Hepatocyte (in vitro differentiated cells): ENCODE measurements at regions not wholly inside any gene's neighbourhood (a gene's known extent, or its start where the extent isn't known, plus 50 kb on each side); places are given as distances from the start of the nearest gene placed in this dataset.

ENCODE experiments used
- EZH2phosphoT487 ChIP-seq: fragments of 200-600 bp; sonication (generic); IDR thresholded peaks from one replicate; pipeline ENCODE4 v1.6.1; 2018; ENCODE audit warnings: antibody characterized with exemption, mild to moderate bottlenecking, low read depth, moderate library complexity; ENCODE audit not compliant: unreplicated experiment, severe bottlenecking
- TF ChIP-seq, protein P1 (sequence below): fragments of 200-600 bp; sonication (generic); IDR thresholded peaks from 2 replicates; pipeline ENCODE4 v1.5.1; 2016; ENCODE audit warnings: antibody characterized with exemption, mild to moderate bottlenecking; ENCODE audit not compliant: poor library complexity

DNA sequence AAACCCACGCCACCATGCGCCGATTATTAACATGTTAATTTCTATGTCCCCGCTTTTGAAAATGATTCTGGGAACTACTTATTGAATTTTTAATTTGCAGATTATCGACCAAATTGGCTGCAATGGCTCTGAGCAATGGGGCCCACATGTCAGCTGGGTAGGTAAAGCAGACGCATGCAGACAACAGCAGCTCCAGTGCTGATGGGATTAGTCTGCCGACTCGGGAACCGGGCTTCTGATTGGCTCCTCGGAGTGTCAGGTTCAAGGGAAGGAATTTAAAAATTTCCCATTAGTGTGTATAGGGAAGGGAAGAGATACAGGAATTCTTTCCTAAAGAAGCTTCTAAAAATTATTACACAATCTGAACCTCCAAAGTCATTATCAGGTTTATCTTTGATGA is 77.4 kb upstream of the PPARGC1A start:
- TF ChIP-seq, protein P1, sequence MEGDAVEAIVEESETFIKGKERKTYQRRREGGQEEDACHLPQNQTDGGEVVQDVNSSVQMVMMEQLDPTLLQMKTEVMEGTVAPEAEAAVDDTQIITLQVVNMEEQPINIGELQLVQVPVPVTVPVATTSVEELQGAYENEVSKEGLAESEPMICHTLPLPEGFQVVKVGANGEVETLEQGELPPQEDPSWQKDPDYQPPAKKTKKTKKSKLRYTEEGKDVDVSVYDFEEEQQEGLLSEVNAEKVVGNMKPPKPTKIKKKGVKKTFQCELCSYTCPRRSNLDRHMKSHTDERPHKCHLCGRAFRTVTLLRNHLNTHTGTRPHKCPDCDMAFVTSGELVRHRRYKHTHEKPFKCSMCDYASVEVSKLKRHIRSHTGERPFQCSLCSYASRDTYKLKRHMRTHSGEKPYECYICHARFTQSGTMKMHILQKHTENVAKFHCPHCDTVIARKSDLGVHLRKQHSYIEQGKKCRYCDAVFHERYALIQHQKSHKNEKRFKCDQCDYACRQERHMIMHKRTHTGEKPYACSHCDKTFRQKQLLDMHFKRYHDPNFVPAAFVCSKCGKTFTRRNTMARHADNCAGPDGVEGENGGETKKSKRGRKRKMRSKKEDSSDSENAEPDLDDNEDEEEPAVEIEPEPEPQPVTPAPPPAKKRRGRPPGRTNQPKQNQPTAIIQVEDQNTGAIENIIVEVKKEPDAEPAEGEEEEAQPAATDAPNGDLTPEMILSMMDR = no peak
- TF ChIP-seq EZH2phosphoT487 = no peak
